Upper lobe of left lung (tissue), 6 donors: ENCODE measurements at regions not wholly inside any gene's neighbourhood (a gene's known extent, or its start where the extent isn't known, plus 50 kb on each side); places are given as distances from the start of the nearest gene placed in this dataset.

ENCODE experiments used
- ATAC-seq, 2 donors: fragments of 200-7000 bp; cut with Tn5 transposase; one replicate each; pipeline ENCODE4 v1.9.1; 2022; ENCODE audit warnings: mild to moderate bottlenecking in 2 of 2, moderate library complexity in 2 of 2; ENCODE audit not compliant: low FRiP score in 2 of 2
- DNase-seq, 2 donors: peaks; one replicate each; pipeline ENCODE4 v3.0.0-alpha.2; 2019 to 2020
- H3K27ac ChIP-seq, 4 donors: fragments of 200-600 bp; sonication (generic); one replicate each; pipeline ENCODE4 v1.5.1; 2016 to 2019
- H3K27me3 ChIP-seq, 4 donors: fragments of 200-600 bp; sonication (generic); one replicate each; pipeline ENCODE4 v1.5.1; 2017 to 2019
- H3K36me3 ChIP-seq, 4 donors: fragments of 200-600 bp; sonication (generic); one replicate each; pipeline ENCODE4 v1.5.1; 2016 to 2019
- H3K4me1 ChIP-seq, 4 donors: fragments of 200-600 bp; sonication (generic); one replicate each; pipeline ENCODE4 v1.5.1; 2018 to 2019
- H3K4me3 ChIP-seq, 4 donors: fragments of 200-600 bp; sonication (generic); one replicate each; pipeline ENCODE4 v1.5.1; 2017 to 2019; ENCODE audit warnings: mild to moderate bottlenecking in 2 of 4, moderate library complexity in 1 of 4
- H3K9me3 ChIP-seq, 4 donors: fragments of 200-600 bp; sonication (generic); one replicate each; pipeline ENCODE4 v1.5.1; 2018 to 2019
- EP300 ChIP-seq, 4 donors: sonication (generic); formaldehyde crosslinking; IDR thresholded peaks; one replicate each; pipeline ENCODE4 v1.5.1; 2017; ENCODE audit warnings: antibody characterized with exemption in 4 of 4, control low read depth in 2 of 4
- POLR2A ChIP-seq, 4 donors: fragments of 450-650 bp; IDR thresholded peaks; one replicate each; pipeline ENCODE4 v1.5.1; 2016 to 2017; ENCODE audit warnings: antibody characterized with exemption in 4 of 4, mild to moderate bottlenecking in 2 of 4
- POLR2AphosphoS5 ChIP-seq, 2 donors: sonication (generic); formaldehyde crosslinking; IDR thresholded peaks; one replicate each; pipeline ENCODE4 v1.5.1; 2017; ENCODE audit warnings: antibody characterized with exemption in 2 of 2
- WGBS, 2 donors: methylation state at CpG; one replicate each; pipeline ENCODE4 v1.1.5; 2017 to 2018; 5-methylcytosine and 5-hydroxymethylcytosine counted together
- TF ChIP-seq, protein P1 (sequence below), 6 experiments: fragments of 450-650 bp in 4 of 6; fragments of 200-600 bp in 2 of 6; sonication (generic) in 2 of 6; IDR thresholded peaks; one replicate each; pipeline ENCODE4 v1.5.1; 2016 to 2019; ENCODE audit warnings: antibody characterized with exemption in 6 of 6
- donor health status: DM: no; HTN: no; CAD: no; lungs with moderate emphysema.
- donor health status: DM: no; HTN: yes; CAD: no; lungs with severe emphysema.

DNA sequence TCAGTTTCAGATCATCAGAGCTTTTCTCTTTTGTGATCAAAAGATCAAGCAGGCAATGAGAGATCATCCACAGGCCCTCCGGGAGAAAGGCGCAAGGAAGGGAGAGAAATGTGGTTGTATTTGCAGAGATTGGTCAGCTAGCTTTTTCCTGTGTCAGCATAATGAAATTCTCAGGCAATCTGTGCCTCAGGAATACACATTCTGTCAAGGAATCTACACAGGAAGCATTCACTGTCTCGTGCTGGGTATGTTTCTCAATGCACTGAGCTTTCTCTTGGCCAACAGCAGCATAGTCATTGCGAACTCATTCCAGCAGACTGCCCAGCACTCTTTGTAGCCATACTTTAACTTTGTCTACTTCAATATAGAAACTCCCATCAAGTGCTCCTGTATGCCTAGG is 413.7 kb downstream of the PPP3CA start:
- H3K36me3 ChIP-seq: no peaks in the 10 kb centered on the region
- no peak for ATAC-seq
- no peaks in the 10 kb centered on the region for H3K27me3 ChIP-seq
- 53 to 59% methylated on average over 4 of the region's 4 CpGs for WGBS, 2 donors
- no peaks in the 10 kb centered on the region for H3K9me3 ChIP-seq
- no peak for DNase-seq
- H3K27ac ChIP-seq: no peak overlapping the region
- no peak for TF ChIP-seq POLR2A (IDR thresholded peaks at IDR 0.05)
- TF ChIP-seq, protein P1, sequence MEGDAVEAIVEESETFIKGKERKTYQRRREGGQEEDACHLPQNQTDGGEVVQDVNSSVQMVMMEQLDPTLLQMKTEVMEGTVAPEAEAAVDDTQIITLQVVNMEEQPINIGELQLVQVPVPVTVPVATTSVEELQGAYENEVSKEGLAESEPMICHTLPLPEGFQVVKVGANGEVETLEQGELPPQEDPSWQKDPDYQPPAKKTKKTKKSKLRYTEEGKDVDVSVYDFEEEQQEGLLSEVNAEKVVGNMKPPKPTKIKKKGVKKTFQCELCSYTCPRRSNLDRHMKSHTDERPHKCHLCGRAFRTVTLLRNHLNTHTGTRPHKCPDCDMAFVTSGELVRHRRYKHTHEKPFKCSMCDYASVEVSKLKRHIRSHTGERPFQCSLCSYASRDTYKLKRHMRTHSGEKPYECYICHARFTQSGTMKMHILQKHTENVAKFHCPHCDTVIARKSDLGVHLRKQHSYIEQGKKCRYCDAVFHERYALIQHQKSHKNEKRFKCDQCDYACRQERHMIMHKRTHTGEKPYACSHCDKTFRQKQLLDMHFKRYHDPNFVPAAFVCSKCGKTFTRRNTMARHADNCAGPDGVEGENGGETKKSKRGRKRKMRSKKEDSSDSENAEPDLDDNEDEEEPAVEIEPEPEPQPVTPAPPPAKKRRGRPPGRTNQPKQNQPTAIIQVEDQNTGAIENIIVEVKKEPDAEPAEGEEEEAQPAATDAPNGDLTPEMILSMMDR (IDR thresholded peaks at IDR 0.05): no peak
- TF ChIP-seq EP300 (IDR thresholded peaks at IDR 0.05): no peak
- TF ChIP-seq POLR2AphosphoS5 (IDR thresholded peaks at IDR 0.05): no peak
- no peak overlapping the region for H3K4me3 ChIP-seq
- peaks cover 0 to 11% (median 4%) of the 10 kb centered on the region in 4 donors for H3K4me1 ChIP-seq

DNA sequence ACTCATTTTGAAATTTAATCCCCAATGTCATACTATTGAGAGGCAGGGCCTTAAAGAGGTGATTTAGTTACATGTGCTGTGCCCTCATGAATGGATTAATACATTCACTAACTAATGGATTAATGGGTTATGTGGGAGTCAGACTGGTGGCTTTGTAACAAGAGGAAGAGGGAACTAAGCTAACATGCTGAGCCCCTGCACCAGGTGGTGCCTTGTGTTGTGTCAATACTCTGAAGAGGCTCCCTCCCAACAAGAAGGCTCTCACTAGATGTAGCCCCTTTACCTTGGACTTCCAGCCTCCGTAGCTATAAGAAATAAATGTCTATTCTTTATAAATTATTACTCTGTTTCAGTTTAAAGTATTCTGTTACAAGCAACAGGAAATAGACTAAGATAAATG is 411.9 kb upstream of the EMCN start:
- Histone ChIP-seq H3K9me3 (no peaks in the 10 kb centered on the region), H3K36me3 (no peaks in the 10 kb centered on the region), H3K4me3 (no peak overlapping the region), H3K27ac (no peak overlapping the region), H3K27me3 (no peaks in the 10 kb centered on the region), H3K4me1 (peaks cover 0 to 11% (median 4%) of the 10 kb centered on the region in 4 donors)
- TF ChIP-seq POLR2AphosphoS5 (IDR thresholded peaks at IDR 0.05) (no peak), EP300 (IDR thresholded peaks at IDR 0.05) (no peak), POLR2A (IDR thresholded peaks at IDR 0.05) (no peak)
- TF ChIP-seq, protein P1 (IDR thresholded peaks at IDR 0.05): no peak
- ATAC-seq (no peak), DNase-seq (no peak)
- WGBS, 2 donors: 84 to 88% methylated on average over 1 of the region's 1 CpG

- Histone ChIP-seq H3K4me1 (peaks cover 0 to 11% (median 4%) of the 10 kb centered on the region in 4 donors), H3K9me3 (no peaks in the 10 kb centered on the region), H3K27ac (no peak overlapping the region), H3K27me3 (no peaks in the 10 kb centered on the region), H3K4me3 (no peak overlapping the region), H3K36me3 (no peaks in the 10 kb centered on the region)
- no peak for DNase-seq
- ATAC-seq: no peak
- WGBS, 2 donors: 89% methylated on average over 1 of the region's 1 CpG
- TF ChIP-seq, protein P1 (IDR thresholded peaks at IDR 0.05): no peak
- TF ChIP-seq EP300 (IDR thresholded peaks at IDR 0.05): no peak
- no peak for TF ChIP-seq POLR2AphosphoS5 (IDR thresholded peaks at IDR 0.05)
- no peak for TF ChIP-seq POLR2A (IDR thresholded peaks at IDR 0.05)
Observed at GRCh38 chr4:100929135-100929534, 411.3 kb upstream of the EMCN start.

DNA sequence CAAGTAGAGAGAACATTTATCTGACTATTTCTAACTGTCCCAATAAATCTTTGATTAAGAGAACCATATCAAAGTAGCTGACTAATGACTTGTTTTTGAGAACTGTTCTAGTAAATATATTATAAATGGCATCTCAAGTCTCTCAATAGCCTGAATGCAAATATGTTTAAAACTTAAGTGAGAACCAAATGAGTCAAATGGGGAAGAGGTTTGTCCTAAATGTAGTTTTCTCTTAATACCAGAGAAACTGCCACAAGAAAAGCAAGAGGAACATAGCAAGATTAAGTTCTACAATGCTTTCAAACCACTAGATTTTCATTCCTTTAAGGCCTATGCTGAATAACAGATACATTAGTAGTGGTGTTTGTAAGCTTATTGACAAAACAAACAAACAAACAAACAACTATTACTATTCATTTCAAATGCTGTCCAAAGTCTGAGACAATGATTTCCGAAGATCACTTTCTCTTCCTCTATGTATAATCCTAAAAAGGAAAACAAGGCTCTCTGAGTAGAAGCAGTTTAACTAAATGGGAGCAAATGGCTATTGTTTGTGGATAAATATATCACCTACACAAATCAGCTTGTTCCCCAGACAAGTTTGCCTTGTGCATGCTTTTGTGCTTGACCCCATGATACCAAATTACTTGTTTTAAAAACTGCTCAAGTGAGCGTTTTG is 408.4 kb upstream of the EMCN start:
- Histone ChIP-seq H3K36me3 (no peaks in the 10 kb centered on the region), H3K27me3 (no peaks in the 10 kb centered on the region), H3K4me3 (no peak overlapping the region), H3K9me3 (no peaks in the 10 kb centered on the region), H3K27ac (no peak overlapping the region), H3K4me1 (no peaks in the 10 kb centered on the region)
- TF ChIP-seq POLR2A (IDR thresholded peaks at IDR 0.05) (no peak), EP300 (IDR thresholded peaks at IDR 0.05) (no peak), POLR2AphosphoS5 (IDR thresholded peaks at IDR 0.05) (no peak)
- TF ChIP-seq, protein P1 (IDR thresholded peaks at IDR 0.05): no peak
- DNase-seq (no peak), ATAC-seq (no peak)
- WGBS, 2 donors: 95 to 96% methylated on average over 2 of the region's 2 CpGs

DNA sequence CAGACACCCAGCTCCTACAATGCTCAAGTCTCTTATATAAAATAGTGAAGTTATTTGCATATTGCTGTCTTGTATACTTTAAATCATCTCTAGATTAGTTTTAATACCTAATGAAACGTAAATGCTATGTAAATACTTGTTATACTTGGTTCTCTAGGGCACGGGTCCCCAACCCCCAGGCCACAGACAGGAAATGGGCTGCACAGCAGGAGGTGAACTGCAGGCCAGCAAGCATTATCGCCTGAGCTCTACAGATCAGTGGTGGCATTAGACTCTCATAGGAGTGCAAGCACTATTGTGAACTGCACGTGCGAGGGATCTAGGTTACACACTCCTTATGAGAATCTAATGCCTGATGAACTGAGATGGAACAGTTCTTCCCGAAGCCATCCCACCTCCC is 395.9 kb upstream of the EMCN start:
- H3K9me3 ChIP-seq: no peaks in the 10 kb centered on the region
- TF ChIP-seq, protein P1 (IDR thresholded peaks at IDR 0.05): no peak
- TF ChIP-seq POLR2AphosphoS5 (IDR thresholded peaks at IDR 0.05) (no peak), POLR2A (IDR thresholded peaks at IDR 0.05) (no peak)
- H3K27ac ChIP-seq: no peak overlapping the region
- H3K36me3 ChIP-seq: no peaks in the 10 kb centered on the region
- 70 to 76% methylated on average over 6 of the region's 6 CpGs for WGBS, 2 donors
- no peak overlapping the region for H3K4me3 ChIP-seq
- no peaks in the 10 kb centered on the region for H3K4me1 ChIP-seq
- ATAC-seq (no peak), DNase-seq (no peak)
- no peaks in the 10 kb centered on the region for H3K27me3 ChIP-seq
